Right cardiac atrium (tissue), 5 donors: ENCODE measurements at regions not wholly inside any gene's neighbourhood (a gene's known extent, or its start where the extent isn't known, plus 50 kb on each side); places are given as distances from the start of the nearest gene placed in this dataset.
"Not testable (repeated sequence)": the region's sequence is repeated elsewhere in the genome, so short reads cannot be mapped to it uniquely, and the experiment has no call there.

Source experiments
- ATAC-seq, 2 donors: fragments of 200-7000 bp; cut with Tn5 transposase; one replicate each; pipeline versions ENCODE4 v1.8.0 to v1.9.1; 2020; ENCODE audit warnings: moderate library complexity in 2 of 2, mild to moderate bottlenecking in 1 of 2
- DNase-seq, 3 donors: peaks; one replicate each; pipeline ENCODE4 v3.0.0-alpha.2; 2020
- H3K27ac ChIP-seq: one replicate; pipeline ENCODE4 v1.5.1; 2013; ENCODE audit warnings: mild to moderate bottlenecking, low read length, control low read depth, moderate library complexity
- H3K27me3 ChIP-seq: one replicate; pipeline ENCODE4 v1.6.1; 2013; ENCODE audit not compliant: control insufficient read depth, insufficient read depth
- H3K4me1 ChIP-seq: one replicate; pipeline ENCODE4 v1.6.1; 2013; ENCODE audit warnings: low read length; ENCODE audit not compliant: control insufficient read depth, insufficient read depth
- H3K4me3 ChIP-seq: one replicate; pipeline ENCODE4 v1.5.1; 2013; ENCODE audit warnings: low read length, control low read depth
- H3K9me3 ChIP-seq: one replicate; pipeline ENCODE4 v1.6.1; 2013; ENCODE audit warnings: low read length; ENCODE audit not compliant: control insufficient read depth
- WGBS: extraction: QIAGEN DNeasy Blood & Tissue Kit; methylation state at CpG from one replicate; pipeline ENCODE4 v1.1.7; 2013; 5-methylcytosine and 5-hydroxymethylcytosine counted together
- intact Hi-C, 4 donors: fragments of 100-400 bp; cut with DNase I; formaldehyde crosslinking; loops; one replicate each; pipeline versions ENCODE4 v1.11.0 to v1.14.0; 2022 to 2023
- donor health status: healthy with polysubstance abuse.
- donor health status: DM: no; HTN: yes; CAD: no.
- donor health status: DM: no; HTN: no; CAD: no.
- donor health status: DM: no; HTN: yes; CAD: no; lungs with severe emphysema.
- donor health status: DM: yes; HTN: yes; CAD: no.

GRCh38 chr14:104420523-104420922 is 159.0 kb upstream of the C14orf180 start:
- intact Hi-C loops, ATAC-seq, H3K27me3 ChIP-seq, H3K27ac ChIP-seq, H3K4me1 ChIP-seq, H3K9me3 ChIP-seq, DNase-seq, H3K4me3 ChIP-seq: not testable (repeated sequence)
- 91% methylated on average over 3 of the region's 3 CpGs for WGBS

- no peaks in the 10 kb centered on the region for H3K4me1 ChIP-seq
- peak in 1 of 3 donors; percentile 26 for DNase-seq
- ATAC-seq: no peak
- H3K27me3 ChIP-seq: no peaks in the 10 kb centered on the region
- no peaks in the 10 kb centered on the region for H3K9me3 ChIP-seq
- 95% methylated on average over 13 of the region's 13 CpGs for WGBS
- no peak overlapping the region for H3K4me3 ChIP-seq
- intact Hi-C loops: no loop called here
- H3K27ac ChIP-seq: no peak overlapping the region
Measured at GRCh38 chr14:104420990-104421389, 158.6 kb upstream of the C14orf180 start.

GRCh38 chr14:104421401-104421821 is 158.2 kb upstream of the C14orf180 start:
- DNase-seq: no peak
- intact Hi-C loops: no loop called here
- WGBS: 90% methylated on average over 4 of the region's 4 CpGs

GRCh38 chr14:104421892-104422828 is 157.4 kb upstream of the C14orf180 start:
- 77% methylated on average over 36 of the region's 36 CpGs for WGBS
- Histone ChIP-seq H3K27me3 (no peaks in the 10 kb centered on the region), H3K4me3 (no peak overlapping the region), H3K4me1 (no peaks in the 10 kb centered on the region), H3K27ac (no peak overlapping the region), H3K9me3 (no peaks in the 10 kb centered on the region)
- intact Hi-C loops: no loop called here
- no peak for DNase-seq
- ATAC-seq: no peak

More at GRCh38 chr14:104421401-104421821, 158.2 kb upstream of the C14orf180 start:
- Histone ChIP-seq H3K27ac (no peak overlapping the region), H3K27me3 (no peaks in the 10 kb centered on the region), H3K4me1 (no peaks in the 10 kb centered on the region), H3K9me3 (no peaks in the 10 kb centered on the region), H3K4me3 (no peak overlapping the region)
- no peak for ATAC-seq

GRCh38 chr14:104422837-104423681 is 156.5 kb upstream of the C14orf180 start:
- Histone ChIP-seq H3K27ac (no peak overlapping the region), H3K4me1 (no peaks in the 10 kb centered on the region), H3K27me3 (no peaks in the 10 kb centered on the region), H3K4me3 (no peak overlapping the region), H3K9me3 (no peaks in the 10 kb centered on the region)
- DNase-seq: peak in 1 of 3 donors; percentile 42
- intact Hi-C loops: no loop called here
- ATAC-seq: no peak
- 81% methylated on average over 29 of the region's 29 CpGs for WGBS

GRCh38 chr14:104423701-104424405 is 155.7 kb upstream of the C14orf180 start:
- DNase-seq (peak in 1 of 3 donors; percentile 24), ATAC-seq (no peak)
- Histone ChIP-seq H3K4me1 (no peaks in the 10 kb centered on the region), H3K27ac (no peak overlapping the region), H3K4me3 (no peak overlapping the region), H3K9me3 (no peaks in the 10 kb centered on the region), H3K27me3 (no peaks in the 10 kb centered on the region)
- 85% methylated on average over 17 of the region's 17 CpGs for WGBS
- intact Hi-C loops: no loop called here

GRCh38 chr14:104424406-104425072 is 155.0 kb upstream of the C14orf180 start:
- ATAC-seq (peak in 1 of 2 donors; percentile 20), DNase-seq (peak in 2 of 3 donors; percentile 58 to 67)
- H3K9me3 ChIP-seq: no peaks in the 10 kb centered on the region
- no peaks in the 10 kb centered on the region for H3K27me3 ChIP-seq
- H3K27ac ChIP-seq: no peak overlapping the region
- no peak overlapping the region for H3K4me3 ChIP-seq
- 20% methylated on average over 24 of the region's 24 CpGs for WGBS
- intact Hi-C loops: no loop called here
- H3K4me1 ChIP-seq: no peaks in the 10 kb centered on the region

GRCh38 chr14:104425171-104425681 is 154.3 kb upstream of the C14orf180 start:
- H3K27ac ChIP-seq: no peak overlapping the region
- H3K27me3 ChIP-seq: no peaks in the 10 kb centered on the region
- no peaks in the 10 kb centered on the region for H3K9me3 ChIP-seq
- no peak overlapping the region for H3K4me3 ChIP-seq
- WGBS: 80% methylated on average over 16 of the region's 16 CpGs
- intact Hi-C loops: no loop called here
- no peaks in the 10 kb centered on the region for H3K4me1 ChIP-seq
- no peak for ATAC-seq
- peak in 2 of 3 donors; percentile 26 to 57 for DNase-seq

GRCh38 chr14:104425763-104426646 is 153.6 kb upstream of the C14orf180 start:
- Histone ChIP-seq H3K4me1 (no peaks in the 10 kb centered on the region), H3K27me3 (no peaks in the 10 kb centered on the region), H3K4me3 (no peak overlapping the region), H3K9me3 (no peaks in the 10 kb centered on the region), H3K27ac (no peak overlapping the region)
- intact Hi-C loops: no loop called here
- WGBS: 89% methylated on average over 20 of the region's 20 CpGs
- ATAC-seq (no peak), DNase-seq (peak in 1 of 3 donors; percentile 16)
